K562 (cell line): ENCODE measurements at regions not wholly inside any gene's neighbourhood (a gene's known extent, or its start where the extent isn't known, plus 50 kb on each side); places are given as distances from the start of the nearest gene placed in this dataset.

ENCODE experiments used
- ATAC-seq: fragments of 200-7000 bp; cut with Tn5 transposase; 3 replicates; pipeline ENCODE4 v1.9.1; 2020; ENCODE audit warnings: moderate library complexity
- BruUV-seq: library from RNA; stranded (reverse); fragments of 400-500 nt; replicated peaks from 2 replicates; lab custom pipeline; 2021; lab: Mats Ljungman, UMichigan
- CTCF ChIA-PET: fragments of 300-600 bp; formaldehyde crosslinking; extraction: SDS; loops from one replicate; lab custom pipeline; 2021; ENCODE audit warnings: low intra/inter-chr PET ratio; lab: Yijun Ruan, JAX
- POLR2A ChIA-PET: fragments of 300-600, 350-650 bp; sonication (Branson Sonifier 250); formaldehyde crosslinking; extraction: SDS; loops from one replicate; lab custom pipeline; 2021; ENCODE audit warnings: antibody characterized with exemption, inconsistent platforms; lab: Yijun Ruan, JAX
- DNase-seq, 4 experiments: peaks; one replicate each; pipeline versions ENCODE4 v3.0.0 to v3.0.0-alpha.2; 2011 to 2018; ENCODE audit warnings: low spot score in 3 of 4, mixed read lengths in 3 of 4; ENCODE audit errors: extremely low read depth in 1 of 4
- FAIRE-seq: peaks from 2 replicates; lab custom pipeline; 2011; peaks lifted over from hg19 to GRCh38; lab: Jason Lieb, UNC
- H2AFZ ChIP-seq: 2 replicates; pipeline ENCODE4 v1.6.0; 2011; ENCODE audit warnings: low read depth, low read length, control low read depth, inconsistent platforms
- H3K27ac ChIP-seq: fragments of 200-600 bp; 3 replicates; pipeline ENCODE4 v1.8.0; 2011; ENCODE audit warnings: low read depth, mild to moderate bottlenecking, control low read depth, inconsistent platforms, low read length, moderate library complexity, mixed read lengths; ENCODE audit errors: extremely low read depth
- H3K27me3 ChIP-seq, 2 experiments: fragments of 300-600 bp in 1 of 2; 2 replicates in 1 of 2; 3 replicates in 1 of 2; pipeline versions ENCODE4 v1.6.0 to v1.8.0; 2011; ENCODE audit warnings: inconsistent platforms in 2 of 2, low read length in 2 of 2, mild to moderate bottlenecking in 1 of 2, mixed read lengths in 1 of 2, moderate library complexity in 1 of 2; ENCODE audit not compliant: control insufficient read depth in 2 of 2, insufficient read depth in 2 of 2
- H3K36me3 ChIP-seq: fragments of 300-600 bp; 3 replicates; pipeline ENCODE4 v1.8.0; 2011; ENCODE audit warnings: mild to moderate bottlenecking, low read length, inconsistent platforms; ENCODE audit not compliant: control insufficient read depth, insufficient read depth
- H3K4me1 ChIP-seq, 2 experiments: fragments of 200-600 bp in 1 of 2; replicated peaks in 1 of 2; 2 replicates in 1 of 2; 3 replicates in 1 of 2; pipeline versions ENCODE4 v1.5.1 to v1.8.0; 2011; ENCODE audit warnings: inconsistent platforms in 2 of 2, low read length in 2 of 2, mild to moderate bottlenecking in 1 of 2, mixed read lengths in 1 of 2, moderate library complexity in 1 of 2; ENCODE audit not compliant: control insufficient read depth in 2 of 2, insufficient read depth in 2 of 2
- H3K4me2 ChIP-seq: 2 replicates; pipeline ENCODE4 v1.6.1; 2011; ENCODE audit warnings: low read length, control low read depth, inconsistent platforms, mixed read lengths; ENCODE audit not compliant: insufficient read depth
- H3K4me3 ChIP-seq: fragments of 200-600 bp; sonication (generic), shearing (Covaris generic); 2 replicates; pipeline ENCODE4 v1.5.1; 2016; ENCODE audit warnings: control low read depth, inconsistent platforms
- H3K79me2 ChIP-seq: fragments of 200-600 bp; 3 replicates; pipeline ENCODE4 v1.8.0; 2011; ENCODE audit warnings: low read length, inconsistent platforms; ENCODE audit not compliant: control insufficient read depth, insufficient read depth
- H3K9ac ChIP-seq, 2 experiments: 2 replicates each; pipeline versions ENCODE4 v1.6.0 to v1.6.1; 2011; ENCODE audit warnings: low read depth in 2 of 2, low read length in 2 of 2, control low read depth in 1 of 2, inconsistent platforms in 1 of 2, mild to moderate bottlenecking in 1 of 2, mixed read lengths in 1 of 2; ENCODE audit not compliant: insufficient read depth in 1 of 2
- H3K9me1 ChIP-seq: one replicate; pipeline ENCODE4 v1.6.0; 2011; ENCODE audit warnings: inconsistent platforms, mild to moderate bottlenecking, low read length, moderate library complexity; ENCODE audit not compliant: control insufficient read depth, insufficient read depth
- H3K9me3 ChIP-seq: replicated peaks from 2 replicates; pipeline ENCODE4 v1.5.1; 2011; ENCODE audit warnings: low read depth, low read length, inconsistent platforms; ENCODE audit not compliant: control insufficient read depth, insufficient read depth
- H4K20me1 ChIP-seq: replicated peaks from 2 replicates; pipeline ENCODE4 v1.6.1; 2011; ENCODE audit warnings: low read length, inconsistent platforms, mixed read lengths; ENCODE audit not compliant: control insufficient read depth, insufficient read depth
- ETS2 ChIP-seq: IDR thresholded peaks from 2 replicates; pipeline ENCODE4 v1.6.1; 2016; ENCODE audit warnings: borderline replicate concordance, missing genetic modification characterization, mild to moderate bottlenecking, moderate library complexity, missing compliant biosample characterization; ENCODE audit not compliant: poor library complexity, severe bottlenecking
- IRF2 ChIP-seq: sonication (generic); formaldehyde crosslinking; IDR thresholded peaks from 2 replicates; pipeline ENCODE4 v1.8.1; 2022; ENCODE audit warnings: mild to moderate bottlenecking, missing genetic modification reagents
- POLR3A ChIP-seq: IDR thresholded peaks from 2 replicates; pipeline ENCODE4 v1.6.1; 2011; ENCODE audit warnings: borderline replicate concordance, mild to moderate bottlenecking, moderate library complexity; ENCODE audit not compliant: insufficient read length, insufficient read depth; ENCODE audit errors: extremely low read depth
- ZC3H8 ChIP-seq: fragments of 450-650 bp; IDR thresholded peaks from 2 replicates; pipeline ENCODE4 v1.6.1; 2017
- ZNF507 ChIP-seq: conservative IDR thresholded peaks from 2 replicates; pipeline ENCODE4 v1.6.1; 2017; ENCODE audit warnings: missing genetic modification characterization, missing compliant biosample characterization
- WGBS: fragments of 100-300 bp; shearing (Covaris generic); methylation state at CpG from one replicate; pipeline ENCODE4 v1.1.6; 2016; ENCODE audit warnings: low coverage, mixed read lengths; ENCODE audit not compliant: insufficient coverage; ENCODE audit errors: missing lambda C conversion rate; 5-methylcytosine and 5-hydroxymethylcytosine counted together
- in situ Hi-C: fragments of 300-500 bp; cut with MboI; formaldehyde crosslinking; loops from 4 replicates; pipeline ENCODE4 v1.15.0; 2018; ENCODE audit warnings: inconsistent platforms, mixed read lengths
- intact Hi-C: fragments of 100-400 bp; cut with micrococcal nuclease; formaldehyde crosslinking; loops from 2 replicates; pipeline ENCODE4 v1.14.2; 2022
- TF ChIP-seq, protein P1 (sequence below): fragments of 450-650 bp; formaldehyde crosslinking; IDR thresholded peaks from 2 replicates; pipeline ENCODE4 v1.4.0; 2022; ENCODE audit warnings: missing genetic modification characterization
- TF ChIP-seq, protein P2 (sequence below): conservative IDR thresholded peaks from 2 replicates; pipeline ENCODE4 v1.6.1; 2011; ENCODE audit warnings: low read depth, mild to moderate bottlenecking, low read length; ENCODE audit not compliant: control insufficient read depth
- TF ChIP-seq, protein P3 (sequence below): fragments of 450-650 bp; formaldehyde crosslinking; IDR thresholded peaks from 2 replicates; pipeline ENCODE4 v1.4.0; 2020; ENCODE audit warnings: mild to moderate bottlenecking, mixed read lengths

DNA sequence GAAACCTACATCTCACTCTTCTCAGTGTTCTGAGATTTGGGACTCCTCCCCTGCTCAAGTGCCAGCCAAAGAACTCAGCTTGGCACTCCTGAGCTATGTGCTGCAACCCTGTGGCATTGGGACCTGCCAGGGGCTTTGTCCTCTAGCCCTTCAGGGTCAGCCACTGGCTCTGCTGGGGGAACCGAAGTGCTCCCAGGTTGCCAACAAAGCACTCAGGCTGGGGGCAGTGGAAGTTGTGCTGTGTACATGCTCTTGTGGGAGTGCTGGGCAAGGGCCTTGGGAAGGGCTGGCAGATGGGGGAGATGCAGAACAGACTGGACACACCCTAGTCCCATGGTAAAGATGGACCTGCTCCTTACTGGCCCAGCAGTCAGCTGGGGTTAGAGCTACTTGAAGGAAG lies 498.6 kb downstream of the CAAP1 start:
- Histone ChIP-seq H3K27ac (no peak overlapping the region), H4K20me1 (no peaks in the 10 kb centered on the region), H3K27me3 (no peaks in the 10 kb centered on the region)
- TF ChIP-seq, protein P1, sequence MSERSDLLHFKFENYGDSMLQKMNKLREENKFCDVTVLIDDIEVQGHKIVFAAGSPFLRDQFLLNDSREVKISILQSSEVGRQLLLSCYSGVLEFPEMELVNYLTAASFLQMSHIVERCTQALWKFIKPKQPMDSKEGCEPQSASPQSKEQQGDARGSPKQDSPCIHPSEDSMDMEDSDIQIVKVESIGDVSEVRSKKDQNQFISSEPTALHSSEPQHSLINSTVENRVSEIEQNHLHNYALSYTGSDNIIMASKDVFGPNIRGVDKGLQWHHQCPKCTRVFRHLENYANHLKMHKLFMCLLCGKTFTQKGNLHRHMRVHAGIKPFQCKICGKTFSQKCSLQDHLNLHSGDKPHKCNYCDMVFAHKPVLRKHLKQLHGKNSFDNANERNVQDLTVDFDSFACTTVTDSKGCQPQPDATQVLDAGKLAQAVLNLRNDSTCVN (CRISPR knock-in tag) = no peak
- TF ChIP-seq ZC3H8 (no peak), ETS2 (no peak), POLR3A (no peak), IRF2 (CRISPR knock-in tag) (no peak), ZNF507 (no peak)
- TF ChIP-seq, protein P2, sequence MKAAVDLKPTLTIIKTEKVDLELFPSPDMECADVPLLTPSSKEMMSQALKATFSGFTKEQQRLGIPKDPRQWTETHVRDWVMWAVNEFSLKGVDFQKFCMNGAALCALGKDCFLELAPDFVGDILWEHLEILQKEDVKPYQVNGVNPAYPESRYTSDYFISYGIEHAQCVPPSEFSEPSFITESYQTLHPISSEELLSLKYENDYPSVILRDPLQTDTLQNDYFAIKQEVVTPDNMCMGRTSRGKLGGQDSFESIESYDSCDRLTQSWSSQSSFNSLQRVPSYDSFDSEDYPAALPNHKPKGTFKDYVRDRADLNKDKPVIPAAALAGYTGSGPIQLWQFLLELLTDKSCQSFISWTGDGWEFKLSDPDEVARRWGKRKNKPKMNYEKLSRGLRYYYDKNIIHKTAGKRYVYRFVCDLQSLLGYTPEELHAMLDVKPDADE = no peak
- TF ChIP-seq, protein P3, sequence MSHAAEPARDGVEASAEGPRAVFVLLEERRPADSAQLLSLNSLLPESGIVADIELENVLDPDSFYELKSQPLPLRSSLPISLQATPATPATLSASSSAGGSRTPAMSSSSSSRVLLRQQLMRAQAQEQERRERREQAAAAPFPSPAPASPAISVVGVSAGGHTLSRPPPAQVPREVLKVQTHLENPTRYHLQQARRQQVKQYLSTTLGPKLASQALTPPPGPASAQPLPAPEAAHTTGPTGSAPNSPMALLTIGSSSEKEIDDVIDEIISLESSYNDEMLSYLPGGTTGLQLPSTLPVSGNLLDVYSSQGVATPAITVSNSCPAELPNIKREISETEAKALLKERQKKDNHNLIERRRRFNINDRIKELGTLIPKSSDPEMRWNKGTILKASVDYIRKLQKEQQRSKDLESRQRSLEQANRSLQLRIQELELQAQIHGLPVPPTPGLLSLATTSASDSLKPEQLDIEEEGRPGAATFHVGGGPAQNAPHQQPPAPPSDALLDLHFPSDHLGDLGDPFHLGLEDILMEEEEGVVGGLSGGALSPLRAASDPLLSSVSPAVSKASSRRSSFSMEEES = no peak
- TF ChIP-seq, all 486 proteins: peak for 0
- H3K79me2 ChIP-seq = no peaks in the 10 kb centered on the region
- ChIA-PET POLR2A (no interaction called here), CTCF (no interaction called here)
- no CpG with 5 or more reads among the region's 1 CpG for WGBS
- no peak overlapping the region for H3K4me3 ChIP-seq
- no peaks in the 10 kb centered on the region for H3K36me3 ChIP-seq
- no peaks in the 10 kb centered on the region for H3K4me1 ChIP-seq
- no peak overlapping the region for H3K4me2 ChIP-seq
- FAIRE-seq = no peak
- BruUV-seq = no TSS peak
- intact Hi-C loops = no loop called here
- no peak overlapping the region for H3K9ac ChIP-seq
- ATAC-seq = no peak
- in situ Hi-C loops = no loop called here
- H3K9me3 ChIP-seq = no peaks in the 10 kb centered on the region
- DNase-seq = no peak
- H2AFZ ChIP-seq = no peak overlapping the region
- H3K9me1 ChIP-seq = no peaks in the 10 kb centered on the region
